DND-41 (cell line): ENCODE measurements at regions not wholly inside any gene's neighbourhood (a gene's known extent, or its start where the extent isn't known, plus 50 kb on each side); places are given as distances from the start of the nearest gene placed in this dataset.

ENCODE experiments used
- EZH2 ChIP-seq: IDR thresholded peaks from 3 replicates; pipeline ENCODE4 v1.6.1; 2012; ENCODE audit warnings: borderline replicate concordance, low read depth, mild to moderate bottlenecking, moderate library complexity, low read length, inconsistent platforms; ENCODE audit not compliant: severe bottlenecking
- TF ChIP-seq, protein P1 (sequence below): IDR thresholded peaks from 2 replicates; pipeline ENCODE4 v1.5.1; 2012; ENCODE audit warnings: borderline replicate concordance, low read length, moderate library complexity, mild to moderate bottlenecking; ENCODE audit not compliant: poor library complexity, severe bottlenecking; ENCODE audit errors: extremely low read depth

DNA sequence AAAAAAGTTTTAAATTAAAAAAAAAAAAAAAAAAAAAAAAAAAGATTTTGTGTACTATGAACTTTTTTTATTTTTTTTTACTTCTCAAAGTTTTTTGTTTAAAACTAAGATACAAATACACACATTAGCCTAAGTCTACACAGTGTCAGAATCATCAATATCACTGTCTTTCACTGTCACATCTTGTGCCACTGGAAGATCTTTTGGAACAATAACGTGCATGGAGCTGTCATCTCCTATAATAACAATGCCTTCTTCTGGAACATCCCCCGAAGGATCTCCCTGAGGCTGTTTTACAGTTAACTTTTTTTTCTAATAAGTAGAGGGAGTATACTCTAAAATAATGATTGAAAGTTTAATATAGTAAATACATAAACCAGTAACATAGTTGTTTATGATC is 295.7 kb downstream of the KCNJ2 start:
- TF ChIP-seq, protein P1, sequence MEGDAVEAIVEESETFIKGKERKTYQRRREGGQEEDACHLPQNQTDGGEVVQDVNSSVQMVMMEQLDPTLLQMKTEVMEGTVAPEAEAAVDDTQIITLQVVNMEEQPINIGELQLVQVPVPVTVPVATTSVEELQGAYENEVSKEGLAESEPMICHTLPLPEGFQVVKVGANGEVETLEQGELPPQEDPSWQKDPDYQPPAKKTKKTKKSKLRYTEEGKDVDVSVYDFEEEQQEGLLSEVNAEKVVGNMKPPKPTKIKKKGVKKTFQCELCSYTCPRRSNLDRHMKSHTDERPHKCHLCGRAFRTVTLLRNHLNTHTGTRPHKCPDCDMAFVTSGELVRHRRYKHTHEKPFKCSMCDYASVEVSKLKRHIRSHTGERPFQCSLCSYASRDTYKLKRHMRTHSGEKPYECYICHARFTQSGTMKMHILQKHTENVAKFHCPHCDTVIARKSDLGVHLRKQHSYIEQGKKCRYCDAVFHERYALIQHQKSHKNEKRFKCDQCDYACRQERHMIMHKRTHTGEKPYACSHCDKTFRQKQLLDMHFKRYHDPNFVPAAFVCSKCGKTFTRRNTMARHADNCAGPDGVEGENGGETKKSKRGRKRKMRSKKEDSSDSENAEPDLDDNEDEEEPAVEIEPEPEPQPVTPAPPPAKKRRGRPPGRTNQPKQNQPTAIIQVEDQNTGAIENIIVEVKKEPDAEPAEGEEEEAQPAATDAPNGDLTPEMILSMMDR, result no peak
- TF ChIP-seq EZH2, result no peak
